NCI-H345 treated with DMSO at 0.1 percent for 48 hours (cell line): ENCODE measurements at regions not wholly inside any gene's neighbourhood (a gene's known extent, or its start where the extent isn't known, plus 50 kb on each side); places are given as distances from the start of the nearest gene placed in this dataset.

Source experiments
- DNase-seq: peaks from one replicate; lab custom pipeline; 2025; ENCODE audit not compliant: unreplicated experiment; lab: John Stamatoyannopoulos, UW

DNA sequence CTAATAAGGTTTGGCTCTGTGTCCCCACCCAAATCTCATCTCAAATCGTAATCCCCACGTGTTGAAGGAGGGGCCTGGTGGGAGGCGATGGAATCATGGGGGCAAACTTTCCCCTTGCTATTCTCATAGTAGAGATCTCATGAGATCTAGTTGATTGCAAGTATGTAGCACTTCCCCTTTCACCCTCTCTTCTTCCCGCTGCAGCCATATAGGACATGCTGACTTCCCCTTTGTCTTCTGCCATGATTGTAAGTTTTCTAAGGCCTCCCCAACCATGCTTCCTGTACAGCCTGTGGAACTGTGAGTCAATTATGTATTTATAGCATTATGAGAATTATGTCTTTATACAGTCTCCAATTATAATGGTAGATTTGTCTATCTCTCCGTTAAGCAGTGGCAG is 594.5 kb downstream of the ACTR3B start:
- no peak for DNase-seq

DNA sequence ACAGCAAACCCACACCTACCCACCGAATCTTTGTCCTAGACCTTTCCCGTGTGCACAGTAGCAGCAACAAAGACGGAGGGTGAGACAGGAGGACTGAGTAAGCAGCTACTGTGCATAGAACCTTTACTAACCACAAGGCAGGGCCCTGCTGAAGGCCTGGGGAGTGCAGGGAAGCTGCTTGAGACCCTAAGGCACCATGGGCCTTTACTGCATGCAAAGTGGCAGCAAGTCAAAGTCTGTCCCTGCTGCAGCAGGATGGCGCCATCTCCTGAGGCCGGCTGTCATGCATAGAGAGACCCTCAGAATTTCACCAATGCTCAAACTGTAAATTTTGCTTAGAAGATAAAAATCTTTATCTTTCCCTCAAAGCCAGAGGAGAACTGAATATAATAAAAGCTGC is 610.5 kb downstream of the ACTR3B start:
- DNase-seq: no peak

DNA sequence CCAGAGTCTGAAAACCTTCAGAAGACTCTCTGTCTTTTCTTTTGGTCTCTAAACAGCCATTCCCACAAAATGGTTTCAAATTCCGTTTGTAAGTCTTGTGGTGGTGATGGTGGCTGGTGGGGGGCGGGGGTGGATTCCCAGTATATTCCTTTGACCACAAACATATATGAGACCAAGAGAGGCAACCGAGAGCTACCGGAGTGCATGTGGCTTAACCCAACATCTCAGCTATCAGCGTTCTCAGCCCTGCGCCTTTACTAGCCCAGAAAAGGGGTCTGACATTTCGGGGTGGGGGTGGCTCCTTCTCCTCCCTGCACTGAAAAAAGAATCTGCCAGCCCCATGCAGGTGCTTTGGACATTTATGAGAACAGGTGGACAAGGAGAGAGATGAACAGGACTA is 621.1 kb downstream of the ACTR3B start:
- no peak for DNase-seq

GRCh38 chr7:153381275-153382040 is 621.9 kb downstream of the ACTR3B start:
- no peak for DNase-seq

- no peak for DNase-seq
Observed at GRCh38 chr7:153382641-153383101, 623.1 kb downstream of the ACTR3B start.

DNA sequence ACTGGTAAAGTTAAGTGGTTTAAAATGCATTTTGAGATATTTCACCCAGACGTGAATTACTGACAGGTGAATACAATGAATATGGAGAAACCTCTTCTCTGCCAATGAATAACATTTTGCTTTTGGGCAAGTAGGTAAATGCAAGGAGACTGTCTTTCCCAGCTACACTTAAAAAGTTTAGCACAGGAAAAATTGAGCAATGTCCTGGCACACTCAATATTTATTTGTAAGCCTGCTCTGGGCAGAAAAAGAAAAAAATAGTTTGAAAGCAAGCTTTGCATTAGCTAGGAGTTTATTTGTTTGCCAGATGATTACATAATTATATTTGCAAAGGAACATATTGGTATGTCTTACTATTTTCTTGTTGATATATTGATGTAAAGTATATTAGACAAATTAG is 624.2 kb downstream of the ACTR3B start:
- no peak for DNase-seq

DNA sequence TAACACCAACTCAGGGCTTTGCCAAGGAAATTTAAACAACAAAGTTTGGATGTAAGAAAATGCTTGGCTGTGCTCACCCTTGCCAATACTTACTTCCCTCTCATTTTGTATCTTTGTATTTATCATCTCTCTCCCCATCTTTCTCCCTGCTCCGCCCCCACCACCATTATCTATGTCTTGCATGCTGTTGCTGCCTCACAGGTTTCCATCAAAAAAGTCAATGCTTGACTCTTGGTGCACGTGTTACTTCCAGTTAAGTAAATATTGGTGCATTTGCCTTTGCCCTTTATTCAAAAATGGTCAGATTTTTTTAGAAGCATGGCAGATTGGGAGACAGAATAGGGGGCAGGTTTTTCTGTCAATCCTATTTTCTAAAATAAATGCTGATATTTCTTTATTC is 626.0 kb downstream of the ACTR3B start:
- DNase-seq: no peak

DNA sequence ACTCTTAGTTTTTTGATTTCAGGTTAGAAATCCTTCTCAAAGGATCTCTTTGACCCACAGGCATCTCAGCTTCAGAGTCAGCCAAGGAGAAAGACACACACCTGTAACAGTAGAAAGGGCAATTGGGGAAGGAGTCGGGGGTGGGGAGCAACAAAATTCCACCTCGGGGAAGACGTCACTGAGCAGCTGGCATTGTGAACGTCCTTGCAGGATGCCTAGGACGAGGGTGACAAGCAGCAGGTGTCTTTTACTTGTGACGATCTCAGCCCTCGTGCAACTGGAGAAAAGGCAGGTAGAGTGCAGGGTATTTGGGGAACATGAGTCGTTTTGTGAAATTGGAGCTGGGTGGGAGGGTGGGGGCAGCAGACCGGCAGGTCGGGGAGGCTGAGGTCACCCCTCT is 627.0 kb downstream of the ACTR3B start:
- no peak for DNase-seq

DNA sequence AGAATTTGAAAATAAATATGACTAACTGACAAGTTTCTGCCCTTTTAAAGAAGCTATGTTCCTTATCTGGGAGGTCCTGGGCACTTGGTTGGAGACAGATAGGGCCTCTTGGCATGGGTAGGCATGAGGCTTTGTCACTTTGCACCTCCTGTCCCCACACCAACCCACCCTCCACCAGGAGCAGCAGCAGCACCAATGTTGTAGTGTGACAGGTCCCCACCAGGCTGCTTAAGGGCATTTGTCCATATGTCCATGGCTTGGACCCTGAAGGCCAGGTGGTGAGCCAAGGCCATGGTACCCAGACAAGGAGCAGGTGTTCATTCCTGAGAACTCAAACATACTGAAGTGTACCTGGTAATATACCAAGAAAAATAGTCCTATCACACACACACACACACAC is 629.1 kb downstream of the ACTR3B start:
- no peak for DNase-seq

GRCh38 chr7:153389261-153389660 is 629.7 kb downstream of the ACTR3B start:
- DNase-seq: no peak

DNA sequence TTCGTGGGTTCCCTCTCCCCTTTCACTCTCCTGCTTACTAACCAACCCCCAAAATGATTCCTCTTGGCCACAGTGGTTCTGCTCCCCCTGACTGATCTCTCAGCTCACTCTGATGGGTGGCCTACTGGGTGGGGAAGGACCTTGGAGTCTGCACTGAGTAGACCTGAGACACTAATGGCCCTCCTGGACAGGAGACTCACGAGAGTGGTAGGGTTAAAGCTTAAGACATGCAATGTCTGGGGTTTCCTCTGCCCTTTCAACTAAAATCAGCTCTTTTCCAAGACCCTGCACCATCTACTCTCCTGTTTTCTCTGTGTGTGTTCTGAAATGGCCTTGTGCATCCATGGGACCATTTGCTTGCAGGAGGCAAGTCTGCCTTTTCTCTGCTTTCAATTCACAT is 631.4 kb downstream of the ACTR3B start:
- DNase-seq: no peak

DNA sequence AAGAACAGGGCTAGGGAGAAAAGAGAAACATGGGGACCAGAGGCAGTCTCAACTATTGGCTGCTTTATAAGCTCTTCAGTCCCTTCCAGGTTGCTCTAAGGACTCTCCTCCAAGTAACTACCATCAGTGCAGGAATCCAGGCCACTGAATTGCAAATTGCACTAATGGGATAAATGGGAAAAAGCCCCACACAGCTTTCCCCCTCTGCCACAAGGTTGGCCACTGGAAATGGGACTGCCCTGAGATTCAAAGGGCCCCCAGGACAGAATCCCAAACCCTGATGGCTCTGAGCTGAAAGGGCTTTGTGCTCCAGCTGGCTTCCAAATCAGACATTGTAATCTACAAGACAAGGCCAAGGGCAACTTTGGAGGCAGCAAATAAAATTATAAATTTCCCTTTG is 633.2 kb downstream of the ACTR3B start:
- no peak for DNase-seq

GRCh38 chr7:153393666-153394065 is 634.1 kb downstream of the ACTR3B start:
- DNase-seq: no peak

DNA sequence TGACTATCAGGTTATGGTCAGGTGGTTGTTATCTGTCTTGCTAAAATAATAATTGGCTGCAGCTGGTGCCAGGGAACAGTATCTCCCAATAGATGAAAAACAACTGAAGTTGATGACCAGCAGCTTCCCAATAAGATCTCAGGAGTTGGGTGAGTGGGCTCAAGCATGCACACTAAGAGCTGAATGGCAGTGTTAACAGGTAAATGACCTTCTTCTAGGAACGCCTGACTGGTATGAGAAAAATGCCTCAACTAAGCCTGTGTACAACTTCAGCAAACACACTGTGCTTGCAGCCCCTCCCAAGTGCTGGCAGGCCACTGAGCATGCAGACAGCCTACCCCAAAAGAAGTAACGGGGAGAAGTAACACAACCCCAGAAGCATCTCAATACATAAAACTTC is 636.9 kb downstream of the ACTR3B start:
- DNase-seq: no peak

DNA sequence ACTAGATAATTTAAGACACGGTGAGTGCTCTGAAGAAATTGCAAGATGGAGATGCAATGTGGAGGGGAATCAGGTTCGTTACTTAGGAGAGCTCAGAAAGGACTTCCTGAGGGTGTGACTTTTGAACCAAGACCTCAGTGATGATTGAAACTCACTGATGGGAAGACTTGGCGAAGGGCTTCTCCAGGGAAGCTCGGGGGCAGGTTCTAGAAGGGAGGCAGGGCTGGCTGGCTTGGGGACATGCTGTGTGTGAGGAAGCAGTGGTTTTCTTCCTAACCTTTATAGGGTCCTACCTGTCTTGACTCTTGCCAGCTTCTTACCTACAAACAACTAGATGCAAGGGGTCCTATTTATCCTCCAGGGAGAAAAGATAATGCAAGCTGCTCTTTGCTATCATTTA is 637.9 kb downstream of the ACTR3B start:
- no peak for DNase-seq

DNA sequence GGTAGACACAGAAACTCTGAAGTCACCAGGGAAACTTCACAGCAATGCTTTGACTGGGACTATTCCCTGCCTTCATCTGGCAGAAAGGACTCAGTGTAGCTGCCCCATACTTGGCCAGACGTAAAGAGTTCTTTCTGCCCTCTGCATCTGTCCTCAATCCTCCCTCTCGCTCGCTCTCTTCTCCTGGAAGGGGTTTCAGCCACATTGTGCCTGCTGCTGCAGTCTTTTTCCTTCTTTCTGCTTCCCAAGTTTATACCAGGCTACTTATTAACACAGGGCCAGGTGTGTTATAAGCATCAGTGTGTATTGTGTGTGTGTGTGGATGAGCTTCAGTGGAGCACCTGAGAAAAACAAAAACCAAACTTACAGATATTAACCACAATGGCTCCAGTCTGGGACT is 638.4 kb downstream of the ACTR3B start:
- no peak for DNase-seq

DNA sequence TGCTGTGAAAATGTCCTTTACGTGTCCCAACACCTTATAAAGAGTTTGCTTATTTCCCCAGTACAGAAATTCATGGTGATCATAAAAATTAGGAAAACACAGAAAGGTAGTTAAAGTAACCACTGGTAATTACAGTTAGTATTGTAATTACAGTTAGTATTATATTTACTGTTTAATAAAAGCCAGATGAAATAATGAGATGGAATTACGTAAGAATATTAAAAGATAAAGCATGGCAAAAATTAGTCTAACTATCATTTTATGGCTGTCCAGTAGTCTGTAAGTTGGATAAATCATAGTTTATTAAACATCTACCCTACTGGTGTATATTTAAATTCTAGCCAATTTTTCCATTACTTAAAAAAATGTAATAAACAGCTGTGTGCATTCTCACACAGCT is 638.8 kb downstream of the ACTR3B start:
- no peak for DNase-seq

- DNase-seq: no peak
Observed at GRCh38 chr7:153398789-153399553, 639.4 kb downstream of the ACTR3B start.

- DNase-seq: no peak
Observed at GRCh38 chr7:153399554-153399940, 640.0 kb downstream of the ACTR3B start.

- DNase-seq: no peak
Observed at GRCh38 chr7:153400735-153401593, 641.4 kb downstream of the ACTR3B start.
